OCI-LY3 (cell line): ENCODE measurements at regions not wholly inside any gene's neighbourhood (a gene's known extent, or its start where the extent isn't known, plus 50 kb on each side); places are given as distances from the start of the nearest gene placed in this dataset.

Source experiments
- CTCF ChIP-seq: fragments of 200-600, 300-600 bp; sonication (generic); IDR thresholded peaks from 2 replicates; pipeline ENCODE4 v1.5.1; 2014; ENCODE audit warnings: antibody characterized with exemption, low read length, low read depth
- EZH2phosphoT487 ChIP-seq: fragments of 200-600 bp; shearing (Covaris generic); IDR thresholded peaks from 2 replicates; pipeline ENCODE4 v1.6.1; 2018; ENCODE audit warnings: antibody characterized with exemption, mixed run types, low read depth

DNA sequence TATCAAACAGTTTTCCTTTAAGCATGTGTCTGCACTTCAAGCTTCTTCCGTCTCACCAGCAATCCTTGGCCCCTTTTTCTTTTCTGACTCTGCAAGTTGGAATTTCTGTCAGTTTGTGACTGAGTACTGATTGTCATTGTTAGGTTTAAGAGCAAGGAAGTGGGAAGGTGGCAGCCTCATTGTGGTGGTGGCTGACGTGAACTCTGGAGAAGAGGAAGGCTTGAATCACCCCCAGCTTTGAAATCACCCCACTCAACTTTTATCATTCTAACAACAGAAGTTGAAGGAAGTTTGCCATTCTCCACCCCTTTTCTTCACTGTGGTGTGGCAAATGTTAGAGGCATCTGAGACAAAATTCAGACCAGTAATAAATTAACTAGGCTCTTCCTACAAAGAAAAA lies 231.6 kb upstream of the AGTR1 start:
- TF ChIP-seq CTCF, result no peak
- no peak for TF ChIP-seq EZH2phosphoT487
